Suprapubic skin (tissue), 4 donors: ENCODE measurements at regions not wholly inside any gene's neighbourhood (a gene's known extent, or its start where the extent isn't known, plus 50 kb on each side); places are given as distances from the start of the nearest gene placed in this dataset.

Source experiments
- DNase-seq, 2 donors: peaks; one replicate each; pipeline ENCODE4 v3.0.0-alpha.2; 2019; ENCODE audit warnings: low spot score in 2 of 2
- H3K27ac ChIP-seq: fragments of 200-600 bp; sonication (generic); one replicate; pipeline ENCODE4 v1.5.1; 2019
- H3K27me3 ChIP-seq: fragments of 200-600 bp; sonication (generic); one replicate; pipeline ENCODE4 v1.5.1; 2019
- H3K36me3 ChIP-seq: fragments of 200-600 bp; sonication (generic); one replicate; pipeline ENCODE4 v1.5.1; 2019
- H3K4me1 ChIP-seq: fragments of 200-600 bp; sonication (generic); one replicate; pipeline ENCODE4 v1.5.1; 2019
- H3K4me3 ChIP-seq: fragments of 200-600 bp; sonication (generic); one replicate; pipeline ENCODE4 v1.5.1; 2019; ENCODE audit warnings: mild to moderate bottlenecking
- H3K9me3 ChIP-seq: fragments of 200-600 bp; sonication (generic); one replicate; pipeline ENCODE4 v1.5.1; 2019
- EP300 ChIP-seq: sonication (generic); formaldehyde crosslinking; IDR thresholded peaks from one replicate; pipeline ENCODE4 v1.6.1; 2017; ENCODE audit warnings: antibody characterized with exemption
- POLR2A ChIP-seq, 2 donors: fragments of 450-650 bp; IDR thresholded peaks; one replicate each; pipeline ENCODE4 v1.6.1; 2017; ENCODE audit warnings: antibody characterized with exemption in 2 of 2, mild to moderate bottlenecking in 2 of 2, moderate library complexity in 2 of 2
- POLR2AphosphoS5 ChIP-seq, 3 donors: sonication (generic); formaldehyde crosslinking; IDR thresholded peaks; one replicate each; pipeline ENCODE4 v1.6.1; 2017; ENCODE audit warnings: antibody characterized with exemption in 3 of 3
- WGBS: methylation state at CpG from one replicate; pipeline ENCODE4 v1.1.5; 2018; 5-methylcytosine and 5-hydroxymethylcytosine counted together
- TF ChIP-seq, protein P1 (sequence below), 2 donors: fragments of 200-600 bp in 1 of 2; fragments of 450-650 bp in 1 of 2; sonication (generic) in 1 of 2; IDR thresholded peaks; one replicate each; pipeline ENCODE4 v1.5.1; 2016 to 2019; ENCODE audit warnings: antibody characterized with exemption in 2 of 2, mild to moderate bottlenecking in 1 of 2, moderate library complexity in 1 of 2

DNA sequence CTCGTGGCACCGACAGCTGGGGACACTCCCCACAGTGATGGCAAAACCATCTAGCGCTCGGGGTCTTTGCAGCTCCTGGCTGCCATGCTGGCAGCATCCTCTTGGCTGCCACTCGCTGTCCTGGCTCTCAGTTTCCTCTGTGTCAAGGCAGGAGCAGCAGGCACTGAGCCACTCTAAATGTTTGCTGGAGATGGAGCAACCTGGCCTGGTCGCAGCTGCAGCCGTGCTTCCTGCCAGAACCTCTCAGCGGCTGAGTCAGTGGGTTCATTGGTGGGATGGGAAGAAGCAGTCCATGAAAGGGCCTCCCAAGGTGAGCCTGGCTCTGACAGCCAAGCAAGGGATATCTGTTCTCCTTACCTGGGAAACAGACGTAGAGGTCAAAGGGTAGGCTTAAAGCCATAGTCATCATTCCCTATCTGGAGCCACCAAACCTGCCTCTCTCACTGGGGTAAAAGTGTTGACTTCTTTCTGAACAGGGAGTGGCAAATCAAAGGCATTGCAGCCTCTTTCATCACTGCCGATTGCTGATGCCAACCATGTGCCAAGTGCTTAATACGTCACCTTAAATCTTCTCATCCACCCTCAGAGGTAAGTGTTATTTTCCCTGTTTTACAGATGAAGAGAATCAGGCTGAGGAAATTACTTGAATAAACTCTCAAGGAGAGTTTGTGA lies 304.8 kb upstream of the ZNF462 start:
- no peak overlapping the region for H3K4me3 ChIP-seq
- 65% methylated on average over 9 of the region's 11 CpGs for WGBS
- TF ChIP-seq POLR2AphosphoS5 (IDR thresholded peaks at IDR 0.05) (no peak), EP300 (no peak), POLR2A (IDR thresholded peaks at IDR 0.05) (no peak)
- TF ChIP-seq, protein P1, sequence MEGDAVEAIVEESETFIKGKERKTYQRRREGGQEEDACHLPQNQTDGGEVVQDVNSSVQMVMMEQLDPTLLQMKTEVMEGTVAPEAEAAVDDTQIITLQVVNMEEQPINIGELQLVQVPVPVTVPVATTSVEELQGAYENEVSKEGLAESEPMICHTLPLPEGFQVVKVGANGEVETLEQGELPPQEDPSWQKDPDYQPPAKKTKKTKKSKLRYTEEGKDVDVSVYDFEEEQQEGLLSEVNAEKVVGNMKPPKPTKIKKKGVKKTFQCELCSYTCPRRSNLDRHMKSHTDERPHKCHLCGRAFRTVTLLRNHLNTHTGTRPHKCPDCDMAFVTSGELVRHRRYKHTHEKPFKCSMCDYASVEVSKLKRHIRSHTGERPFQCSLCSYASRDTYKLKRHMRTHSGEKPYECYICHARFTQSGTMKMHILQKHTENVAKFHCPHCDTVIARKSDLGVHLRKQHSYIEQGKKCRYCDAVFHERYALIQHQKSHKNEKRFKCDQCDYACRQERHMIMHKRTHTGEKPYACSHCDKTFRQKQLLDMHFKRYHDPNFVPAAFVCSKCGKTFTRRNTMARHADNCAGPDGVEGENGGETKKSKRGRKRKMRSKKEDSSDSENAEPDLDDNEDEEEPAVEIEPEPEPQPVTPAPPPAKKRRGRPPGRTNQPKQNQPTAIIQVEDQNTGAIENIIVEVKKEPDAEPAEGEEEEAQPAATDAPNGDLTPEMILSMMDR (IDR thresholded peaks at IDR 0.05), result no peak
- no peaks in the 10 kb centered on the region for H3K36me3 ChIP-seq
- H3K9me3 ChIP-seq, result no peaks in the 10 kb centered on the region
- no peak for DNase-seq
- H3K4me1 ChIP-seq, result no peaks in the 10 kb centered on the region
- H3K27ac ChIP-seq, result no peak overlapping the region
- H3K27me3 ChIP-seq, result no peaks in the 10 kb centered on the region

DNA sequence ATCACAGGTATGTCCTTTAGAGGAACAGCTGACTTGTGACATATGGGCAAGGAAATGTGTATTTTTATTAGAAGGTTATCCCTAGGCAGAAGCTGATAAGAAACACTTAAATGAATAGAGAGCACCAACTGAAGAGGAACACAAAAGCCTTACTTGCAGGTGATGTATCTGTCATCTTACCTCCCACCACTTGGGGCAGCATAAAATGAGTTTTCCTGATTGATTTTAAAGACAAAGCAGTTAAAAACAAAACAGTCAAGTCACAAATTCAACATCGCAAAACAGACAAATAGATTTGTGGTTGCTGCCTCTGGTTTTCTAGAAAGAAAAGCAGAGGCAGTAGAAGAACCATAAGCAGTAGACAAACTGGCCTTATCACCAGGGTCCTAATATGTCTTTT lies 302.4 kb upstream of the ZNF462 start:
- no peaks in the 10 kb centered on the region for H3K4me1 ChIP-seq
- 94% methylated on average over 1 of the region's 1 CpG for WGBS
- no peaks in the 10 kb centered on the region for H3K27me3 ChIP-seq
- TF ChIP-seq POLR2A (IDR thresholded peaks at IDR 0.05) (no peak), EP300 (no peak), POLR2AphosphoS5 (IDR thresholded peaks at IDR 0.05) (no peak)
- TF ChIP-seq, protein P1 (IDR thresholded peaks at IDR 0.05), result no peak
- no peaks in the 10 kb centered on the region for H3K9me3 ChIP-seq
- no peaks in the 10 kb centered on the region for H3K36me3 ChIP-seq
- no peak for DNase-seq
- no peak overlapping the region for H3K27ac ChIP-seq
- no peak overlapping the region for H3K4me3 ChIP-seq

DNA sequence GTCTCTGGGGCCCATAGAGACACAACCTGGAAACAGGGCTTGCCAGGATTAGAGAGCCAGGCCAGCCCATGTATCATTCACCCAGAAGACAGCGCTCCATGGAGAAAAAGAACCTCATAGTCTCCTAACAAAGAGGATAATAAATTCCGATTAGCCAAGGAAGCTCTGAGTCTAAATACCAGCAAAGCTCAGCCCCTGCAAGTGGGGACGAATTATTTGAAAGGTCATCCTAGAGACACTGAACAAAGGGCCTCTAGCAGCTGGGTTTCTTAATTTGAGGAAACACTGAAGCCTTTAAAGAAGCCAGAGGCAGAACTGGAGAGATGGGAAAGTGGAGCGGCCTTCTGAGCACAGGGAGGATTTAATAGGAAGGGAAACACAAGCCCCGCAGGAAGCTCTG lies 287.1 kb upstream of the ZNF462 start:
- no peak for DNase-seq
- Histone ChIP-seq H3K27me3 (no peaks in the 10 kb centered on the region), H3K27ac (no peak overlapping the region), H3K4me1 (no peaks in the 10 kb centered on the region), H3K36me3 (no peaks in the 10 kb centered on the region), H3K9me3 (peaks cover 11% of the 10 kb centered on the region), H3K4me3 (no peak overlapping the region)
- TF ChIP-seq, protein P1 (IDR thresholded peaks at IDR 0.05), result no peak
- no peak for TF ChIP-seq EP300
- no peak for TF ChIP-seq POLR2AphosphoS5 (IDR thresholded peaks at IDR 0.05)
- no peak for TF ChIP-seq POLR2A (IDR thresholded peaks at IDR 0.05)
- 68% methylated on average over 5 of the region's 5 CpGs for WGBS

DNA sequence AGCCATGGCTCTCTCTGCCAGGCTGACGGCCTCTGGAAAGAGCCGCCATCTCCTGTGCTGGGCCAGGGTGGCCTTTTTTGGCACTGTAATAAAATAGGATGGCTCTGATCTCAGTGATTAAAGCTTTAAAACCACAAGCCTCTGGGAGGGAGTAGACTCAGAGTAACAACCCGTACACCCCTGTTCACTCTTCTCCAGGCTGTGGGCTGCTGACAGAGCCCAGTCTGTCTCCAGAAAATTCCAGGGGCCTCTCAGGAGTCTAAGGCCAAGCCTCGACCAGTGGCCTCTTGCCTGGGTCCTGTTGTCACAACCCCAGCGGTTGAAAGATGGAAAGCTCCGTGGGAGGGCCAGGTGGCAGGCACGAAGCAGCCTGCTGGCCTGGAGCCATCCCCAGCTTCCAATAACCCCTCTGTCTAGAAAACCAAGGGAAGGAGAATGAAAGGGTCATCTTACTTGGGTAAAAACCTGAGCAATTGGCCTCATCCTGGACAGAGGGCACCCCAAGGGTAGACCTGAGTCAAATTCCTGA lies 286.7 kb upstream of the ZNF462 start:
- H3K4me3 ChIP-seq, result no peak overlapping the region
- peaks cover 11% of the 10 kb centered on the region for H3K9me3 ChIP-seq
- no peak overlapping the region for H3K27ac ChIP-seq
- H3K36me3 ChIP-seq, result no peaks in the 10 kb centered on the region
- no peak for DNase-seq
- H3K4me1 ChIP-seq, result no peaks in the 10 kb centered on the region
- no peaks in the 10 kb centered on the region for H3K27me3 ChIP-seq
- TF ChIP-seq POLR2A (IDR thresholded peaks at IDR 0.05) (no peak), POLR2AphosphoS5 (IDR thresholded peaks at IDR 0.05) (no peak), EP300 (no peak)
- TF ChIP-seq, protein P1 (IDR thresholded peaks at IDR 0.05), result no peak
- WGBS, result 59% methylated on average over 4 of the region's 7 CpGs

DNA sequence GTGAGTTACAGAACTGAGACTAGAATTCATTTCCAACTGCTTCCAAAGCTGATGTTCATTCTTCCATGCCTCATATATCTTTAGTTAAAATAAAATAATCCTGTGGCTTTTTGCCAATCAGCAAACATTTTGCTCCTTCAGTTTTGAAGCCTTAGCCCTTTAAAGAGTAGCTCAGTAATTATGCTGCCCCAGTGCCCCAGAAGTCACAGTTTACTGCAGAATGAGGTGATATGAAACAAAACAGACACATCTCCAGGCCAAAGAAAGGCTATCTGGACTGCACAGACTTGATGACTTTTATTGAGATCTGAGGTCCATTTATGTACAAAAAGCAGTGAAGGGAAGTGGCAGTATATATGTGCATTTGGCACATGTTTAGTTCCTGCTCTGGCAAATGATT lies 285.8 kb upstream of the ZNF462 start:
- peaks cover 11% of the 10 kb centered on the region for H3K9me3 ChIP-seq
- TF ChIP-seq POLR2A (IDR thresholded peaks at IDR 0.05), result no peak
- H3K27ac ChIP-seq, result no peak overlapping the region
- DNase-seq, result no peak
- H3K4me3 ChIP-seq, result no peak overlapping the region
- no peaks in the 10 kb centered on the region for H3K36me3 ChIP-seq
- H3K4me1 ChIP-seq, result no peaks in the 10 kb centered on the region
- H3K27me3 ChIP-seq, result no peaks in the 10 kb centered on the region

DNA sequence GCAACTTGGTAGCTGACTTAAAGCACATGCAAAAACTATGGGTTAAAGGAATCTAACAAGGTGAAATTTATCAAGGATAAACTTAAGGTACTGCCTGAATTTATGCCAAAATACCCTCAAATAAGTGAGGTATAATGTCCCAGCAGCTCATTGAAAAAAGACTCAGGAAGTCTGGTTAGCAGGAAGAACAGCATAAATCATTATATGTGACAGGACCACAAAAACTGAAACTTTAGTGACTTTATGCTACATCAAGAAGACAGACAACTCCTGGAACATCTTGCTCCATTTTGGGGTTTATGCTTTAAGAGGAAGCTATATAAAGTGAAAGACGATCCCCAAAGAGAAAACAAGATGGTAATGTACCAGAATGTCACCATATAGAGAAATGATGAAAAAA lies 282.4 kb upstream of the ZNF462 start:
- TF ChIP-seq POLR2A (IDR thresholded peaks at IDR 0.05), result no peak
- no peak for TF ChIP-seq EP300
- no peak overlapping the region for H3K27ac ChIP-seq
- no peaks in the 10 kb centered on the region for H3K27me3 ChIP-seq
- no peak overlapping the region for H3K4me3 ChIP-seq
- no peaks in the 10 kb centered on the region for H3K36me3 ChIP-seq
- DNase-seq, result no peak
- H3K9me3 ChIP-seq, result peaks cover 11% of the 10 kb centered on the region
- H3K4me1 ChIP-seq, result peaks cover 5% of the 10 kb centered on the region
- 65% methylated on average over 1 of the region's 1 CpG for WGBS
